ENCODE measurements at regions not wholly inside any gene's neighbourhood (a gene's known extent, or its start where the extent isn't known, plus 50 kb on each side); places are given as distances from the start of the nearest gene placed in this dataset.

GRCh38 chr7:12090757-12091221, 120.3 kb upstream of the TMEM106B start:
- no peak overlapping the region for H2AFZ ChIP-seq (ENCODE audit: low read depth, low read length)
- no peaks in the 10 kb centered on the region for H3K36me3 ChIP-seq (ENCODE audit: insufficient read depth, low read length)
- H4K20me1 ChIP-seq (ENCODE audit: insufficient read depth, low read length) = no peaks in the 10 kb centered on the region
- H3K4me2 ChIP-seq (ENCODE audit: insufficient read depth, low read length) = no peak overlapping the region
- H3K9ac ChIP-seq (ENCODE audit: low read depth, low read length) = no peak overlapping the region
- no peak overlapping the region for H3K4me3 ChIP-seq (ENCODE audit: low read depth in 1 of 2, low read length in 2 of 2)
- ATAC-seq (ENCODE audit: insufficient read depth, low read depth) (no peak), DNase-seq (no peak)
- no peak overlapping the region for H3K27ac ChIP-seq (ENCODE audit: low read length)
- no peaks in the 10 kb centered on the region for H3K9me3 ChIP-seq (ENCODE audit: insufficient read depth, low read length, severe bottlenecking)
- H3K27me3 ChIP-seq (ENCODE audit: insufficient read depth, low read length, poor library complexity) = no peaks in the 10 kb centered on the region
- H3K79me2 ChIP-seq (ENCODE audit: insufficient read depth, low read length) = no peaks in the 10 kb centered on the region
- H3K4me1 ChIP-seq (ENCODE audit: insufficient read depth, low read length) = no peaks in the 10 kb centered on the region
- no peak for TF ChIP-seq CTCF (IDR thresholded peaks at IDR 0.05; ENCODE audit: borderline replicate concordance, extremely low read depth, low read length, poor library complexity, severe bottlenecking)

GRCh38 chr7:12091231-12091630, 119.9 kb upstream of the TMEM106B start:
- no peak overlapping the region for H3K27ac ChIP-seq (ENCODE audit: low read length)
- no peak overlapping the region for H3K9ac ChIP-seq (ENCODE audit: low read depth, low read length)
- H4K20me1 ChIP-seq (ENCODE audit: insufficient read depth, low read length) = no peaks in the 10 kb centered on the region
- H3K79me2 ChIP-seq (ENCODE audit: insufficient read depth, low read length) = no peaks in the 10 kb centered on the region
- no peak overlapping the region for H3K4me3 ChIP-seq (ENCODE audit: low read depth in 1 of 2, low read length in 2 of 2)
- no peaks in the 10 kb centered on the region for H3K4me1 ChIP-seq (ENCODE audit: insufficient read depth, low read length)
- no peaks in the 10 kb centered on the region for H3K9me3 ChIP-seq (ENCODE audit: insufficient read depth, low read length, severe bottlenecking)
- H3K4me2 ChIP-seq (ENCODE audit: insufficient read depth, low read length) = no peak overlapping the region
- no peak for TF ChIP-seq CTCF (IDR thresholded peaks at IDR 0.05; ENCODE audit: borderline replicate concordance, extremely low read depth, low read length, poor library complexity, severe bottlenecking)
- TF ChIP-seq EZH2 (IDR thresholded peaks at IDR 0.05; ENCODE audit: borderline replicate concordance, low read depth, low read length, severe bottlenecking) = no peak
- ATAC-seq (ENCODE audit: insufficient read depth, low read depth) (no peak), DNase-seq (no peak)
- no peak overlapping the region for H2AFZ ChIP-seq (ENCODE audit: low read depth, low read length)
- no peaks in the 10 kb centered on the region for H3K27me3 ChIP-seq (ENCODE audit: insufficient read depth, low read length, poor library complexity)
- H3K36me3 ChIP-seq (ENCODE audit: insufficient read depth, low read length) = no peaks in the 10 kb centered on the region

GRCh38 chr7:12092499-12093130, 118.5 kb upstream of the TMEM106B start:
- H2AFZ ChIP-seq (ENCODE audit: low read depth, low read length) = no peak overlapping the region
- no peaks in the 10 kb centered on the region for H3K27me3 ChIP-seq (ENCODE audit: insufficient read depth, low read length, poor library complexity)
- no peaks in the 10 kb centered on the region for H3K4me1 ChIP-seq (ENCODE audit: insufficient read depth, low read length)
- ATAC-seq (ENCODE audit: insufficient read depth, low read depth) = no peak
- H4K20me1 ChIP-seq (ENCODE audit: insufficient read depth, low read length) = no peaks in the 10 kb centered on the region
- H3K4me3 ChIP-seq (ENCODE audit: low read depth in 1 of 2, low read length in 2 of 2) = no peak overlapping the region
- H3K9ac ChIP-seq (ENCODE audit: low read depth, low read length) = no peak overlapping the region
- H3K4me2 ChIP-seq (ENCODE audit: insufficient read depth, low read length) = no peak overlapping the region
- no peaks in the 10 kb centered on the region for H3K79me2 ChIP-seq (ENCODE audit: insufficient read depth, low read length)
- TF ChIP-seq CTCF (IDR thresholded peaks at IDR 0.05; ENCODE audit: borderline replicate concordance, extremely low read depth, low read length, poor library complexity, severe bottlenecking) = no peak
- no peak for TF ChIP-seq EZH2 (IDR thresholded peaks at IDR 0.05; ENCODE audit: borderline replicate concordance, low read depth, low read length, severe bottlenecking)
- H3K9me3 ChIP-seq (ENCODE audit: insufficient read depth, low read length, severe bottlenecking) = no peaks in the 10 kb centered on the region
- H3K36me3 ChIP-seq (ENCODE audit: insufficient read depth, low read length) = no peaks in the 10 kb centered on the region
- no peak for DNase-seq
- no peak overlapping the region for H3K27ac ChIP-seq (ENCODE audit: low read length)
